GM21723 (cell line): ENCODE measurements at regions not wholly inside any gene's neighbourhood (a gene's known extent, or its start where the extent isn't known, plus 50 kb on each side); places are given as distances from the start of the nearest gene placed in this dataset.

Experiments used
- ATAC-seq: cut with Tn5 transposase; IDR thresholded peaks from one replicate; pipeline ENCODE4 v1.9.1; 2021; ENCODE audit warnings: mild to moderate bottlenecking, moderate library complexity; ENCODE audit not compliant: unreplicated experiment

DNA sequence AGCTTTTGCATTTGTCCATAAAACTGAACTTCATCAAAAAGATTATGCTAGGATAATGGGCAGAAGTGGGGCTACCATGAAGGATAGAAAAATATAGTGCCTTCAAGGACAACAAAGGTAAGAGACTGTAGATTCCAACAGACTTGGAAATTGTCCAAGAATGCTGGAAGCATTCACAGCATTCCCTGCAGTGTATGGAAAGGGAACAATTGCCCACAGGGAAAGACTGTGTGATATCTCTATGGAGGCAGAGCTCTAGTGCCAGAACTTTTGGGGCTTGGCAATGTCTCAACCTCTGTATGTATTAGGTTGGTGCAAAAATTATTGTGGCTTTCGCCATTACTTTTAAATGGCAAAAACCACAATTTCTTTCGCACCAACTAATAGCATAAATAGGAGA lies 1598.8 kb upstream of the MIR17HG start:
- no peak for ATAC-seq

DNA sequence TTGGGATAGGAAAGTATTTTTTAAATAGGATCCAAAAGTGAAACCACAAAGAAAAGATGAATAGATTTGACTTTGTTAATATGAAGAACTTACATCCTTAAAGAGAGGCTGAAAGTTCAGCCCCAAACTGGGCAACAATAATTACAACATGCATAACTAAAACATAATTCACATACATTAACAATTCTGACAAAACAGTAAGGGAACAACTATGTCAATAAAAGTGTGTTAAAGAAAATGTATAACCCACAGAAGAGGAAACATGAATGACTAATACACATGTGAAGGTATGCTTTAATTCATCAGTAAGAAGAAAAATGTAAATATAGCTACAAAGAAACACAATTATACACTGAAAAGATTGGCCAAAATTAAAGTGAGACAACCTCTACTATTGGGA lies 1597.6 kb upstream of the MIR17HG start:
- ATAC-seq = no peak

DNA sequence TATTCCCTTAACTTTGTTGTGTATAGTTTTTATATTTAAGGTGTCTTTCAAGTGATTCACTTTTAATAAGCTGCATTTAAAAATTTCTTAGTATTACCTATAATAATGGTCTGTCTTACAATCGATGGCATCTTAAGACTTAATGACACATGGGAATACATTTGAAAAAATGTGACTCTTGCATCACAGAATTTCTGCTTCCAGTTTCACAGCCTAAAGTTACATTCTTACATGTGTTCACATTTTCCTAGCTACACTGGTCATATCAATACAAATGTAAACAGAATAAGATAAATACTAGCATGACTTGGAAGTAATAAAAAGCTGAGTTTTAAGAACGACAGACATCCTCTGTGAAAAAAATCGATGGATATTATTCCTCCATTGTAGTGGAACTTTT lies 1597.1 kb upstream of the MIR17HG start:
- ATAC-seq = no peak

DNA sequence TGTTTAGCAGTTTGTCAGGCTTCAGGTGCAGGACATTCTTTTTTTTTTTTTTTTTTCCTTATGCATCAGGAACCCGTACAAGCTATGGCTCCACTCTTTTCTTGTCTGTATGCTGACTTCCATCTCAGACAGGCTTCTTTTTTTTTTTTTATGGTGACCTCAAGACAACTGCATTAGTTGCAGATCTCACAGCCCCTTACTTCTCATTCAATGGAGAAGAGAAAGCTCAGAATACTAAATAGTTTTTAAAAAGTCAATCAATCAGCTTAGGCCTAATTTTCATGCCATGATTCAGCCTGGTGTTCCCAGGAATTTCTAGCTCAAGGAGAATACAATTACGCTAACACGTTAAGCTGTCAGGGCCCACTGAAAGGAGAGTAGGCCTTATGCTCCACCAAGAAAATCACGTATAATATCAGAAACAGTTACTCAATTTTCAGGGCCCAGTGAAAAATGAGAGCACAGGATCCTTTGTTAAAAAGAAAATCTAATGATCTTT lies 1596.0 kb upstream of the MIR17HG start:
- no peak for ATAC-seq

DNA sequence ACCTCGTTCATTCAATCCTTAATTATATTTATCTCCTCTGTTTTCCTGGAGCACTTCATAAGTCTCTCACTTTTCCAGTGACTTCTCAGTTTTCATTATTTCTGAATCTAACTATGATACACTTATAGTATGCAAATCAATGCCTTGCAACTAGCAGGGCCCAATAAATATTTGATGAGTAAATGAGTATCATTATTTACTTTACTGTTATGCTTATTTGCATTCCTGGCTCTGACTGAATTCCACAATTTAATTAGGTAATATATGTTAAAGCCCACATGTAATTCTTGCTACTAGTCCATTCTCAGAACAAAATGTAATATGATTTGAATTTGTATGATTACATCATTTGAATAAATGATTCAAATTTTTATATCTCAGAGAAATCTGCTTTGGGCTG lies 1595.1 kb upstream of the MIR17HG start:
- ATAC-seq = no peak

DNA sequence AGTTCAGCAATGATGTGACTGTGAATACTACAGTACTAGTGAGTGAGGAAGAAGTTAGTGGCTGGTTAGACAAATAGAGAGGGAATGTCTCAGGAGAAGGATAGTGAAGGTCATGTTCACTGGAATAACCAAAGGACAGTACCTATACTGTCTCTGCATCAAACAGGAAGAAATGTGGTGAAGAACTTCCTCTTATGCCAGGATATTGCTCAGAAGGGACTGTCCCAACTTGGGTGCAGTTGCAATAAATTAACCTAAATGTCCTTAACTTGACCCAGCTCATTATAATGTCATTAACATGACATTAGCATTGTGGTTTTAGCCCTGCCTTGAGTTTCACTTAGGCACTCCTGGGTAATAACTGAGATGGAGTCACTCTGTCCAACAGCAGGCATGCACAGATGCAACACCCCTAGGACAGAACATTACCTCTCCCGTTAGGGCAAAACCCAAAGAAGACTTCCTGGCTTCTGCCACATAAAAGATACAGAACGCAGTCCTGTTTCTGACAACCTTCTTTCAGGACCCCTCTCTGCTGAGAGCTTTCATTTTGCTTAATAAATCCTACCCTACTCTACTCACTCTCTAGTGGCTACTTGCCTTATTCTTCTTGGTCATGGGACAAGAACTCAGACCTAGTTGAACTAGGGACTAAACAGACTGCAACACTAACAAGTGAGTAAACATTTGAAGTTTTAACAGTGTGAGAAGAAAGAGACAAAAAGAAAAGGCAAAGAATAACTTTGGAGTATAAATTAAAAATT lies 1591.6 kb upstream of the MIR17HG start:
- ATAC-seq = no peak

DNA sequence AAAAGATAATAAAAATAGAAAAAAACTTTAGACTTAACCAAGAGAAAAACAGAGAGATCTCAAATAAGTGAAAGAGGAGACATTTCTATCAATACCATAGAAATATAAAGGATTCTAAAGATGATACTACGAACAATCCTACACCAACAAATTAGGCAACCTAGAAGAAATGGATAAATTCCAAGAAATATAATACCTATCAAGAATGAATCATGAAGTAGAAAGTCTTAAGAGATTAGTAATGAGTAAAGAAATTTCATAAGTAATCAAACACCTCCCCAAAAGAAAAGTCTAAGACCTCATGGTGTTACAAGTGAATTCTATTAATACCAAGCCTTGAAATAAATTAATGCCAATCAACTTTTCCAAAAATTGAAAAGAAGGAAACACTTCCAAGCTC lies 1584.5 kb upstream of the MIR17HG start:
- ATAC-seq = no peak

DNA sequence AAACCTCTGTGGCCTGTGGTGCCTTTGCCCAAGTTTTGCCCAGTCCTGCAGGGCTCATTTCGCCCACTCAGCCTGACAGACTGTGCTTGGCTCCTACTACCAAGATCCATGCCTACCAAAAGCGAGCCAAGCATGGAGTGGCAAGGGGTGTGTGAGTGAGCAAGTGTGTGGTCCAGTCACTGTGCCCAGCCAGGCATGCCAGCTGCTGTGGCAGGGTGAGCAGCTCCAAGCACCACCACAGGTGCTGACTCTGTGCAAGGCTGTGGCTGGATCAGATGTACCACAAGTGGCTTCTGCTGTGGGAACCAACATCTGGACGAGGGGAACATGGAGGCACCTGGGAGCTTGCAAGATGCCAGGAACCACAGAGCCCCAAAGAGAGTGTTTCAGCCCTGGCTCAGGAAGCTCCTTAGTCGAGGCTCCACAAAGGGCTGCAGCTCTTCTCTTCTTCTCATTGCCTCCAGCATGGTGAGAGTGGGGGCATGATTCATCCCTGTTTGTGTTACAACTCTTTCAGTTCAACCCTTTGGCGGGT lies 1564.2 kb upstream of the MIR17HG start:
- no peak for ATAC-seq

DNA sequence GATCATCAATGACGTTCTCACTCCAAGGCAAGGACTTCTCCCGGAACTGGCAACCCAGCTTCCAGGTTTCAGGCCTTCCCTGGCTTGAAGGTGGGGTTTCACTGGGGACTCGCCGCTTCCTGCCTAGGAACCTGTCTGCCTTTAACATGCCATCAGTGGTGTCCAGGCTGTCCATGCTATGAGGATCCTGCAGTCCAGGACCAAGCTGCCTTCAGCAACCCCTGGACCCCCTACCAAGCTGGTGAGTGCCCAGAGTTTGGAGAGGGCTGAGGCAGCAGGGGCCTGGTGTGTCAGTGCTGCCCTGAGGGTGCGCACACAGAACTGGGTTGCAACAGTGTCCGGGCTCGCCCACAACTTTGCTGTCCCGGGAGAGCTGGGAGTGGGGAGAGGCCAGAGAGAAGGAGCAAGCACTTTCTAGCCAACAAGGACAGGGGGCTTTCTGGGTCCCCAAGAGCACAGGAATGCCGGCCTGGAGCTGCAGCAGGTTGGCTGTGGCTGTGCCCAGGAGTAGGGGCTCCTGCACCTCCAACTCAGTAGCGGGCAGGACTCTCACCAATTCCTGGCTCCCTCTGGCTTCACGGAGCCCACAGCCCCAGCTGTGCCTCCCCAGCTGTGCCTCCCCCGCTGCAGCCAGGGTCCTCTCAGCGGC lies 1563.2 kb upstream of the MIR17HG start:
- no peak for ATAC-seq

DNA sequence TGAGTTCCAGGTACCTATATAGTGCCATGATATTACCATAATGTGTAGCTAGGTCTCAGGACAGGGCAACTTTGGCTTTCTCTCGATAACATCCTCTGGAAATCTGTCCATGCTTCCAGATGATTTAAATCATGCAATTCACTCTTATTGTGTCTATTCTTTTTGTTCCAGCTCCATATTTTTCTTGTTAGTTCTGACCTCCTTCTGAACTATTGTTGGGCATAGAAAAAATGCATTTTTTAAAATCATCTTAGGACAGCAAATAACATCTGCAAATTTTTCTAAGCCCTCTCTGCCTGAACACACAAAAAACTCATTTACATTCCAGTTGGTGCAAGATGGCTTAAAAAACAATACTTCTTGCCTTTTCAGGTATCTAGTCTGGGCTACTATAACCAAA lies 1561.0 kb upstream of the MIR17HG start:
- no peak for ATAC-seq

DNA sequence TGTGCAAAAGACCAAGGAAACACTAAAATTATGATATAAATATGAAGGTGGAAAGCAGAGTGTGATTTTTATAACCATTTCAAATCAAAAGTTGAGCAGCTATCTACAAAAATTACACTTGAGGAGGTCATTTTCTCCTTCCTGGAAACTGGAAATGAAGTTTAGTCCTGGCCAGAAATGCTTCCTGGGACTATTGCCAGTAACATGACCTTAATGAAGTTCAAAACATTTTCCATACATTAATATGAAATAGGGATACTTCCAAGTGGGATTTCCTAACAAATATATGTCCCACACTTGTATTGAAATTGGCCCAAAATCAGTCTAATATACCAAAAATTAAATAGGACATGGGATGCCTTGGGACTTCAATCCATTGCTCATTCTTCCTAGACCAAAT lies 1556.8 kb upstream of the MIR17HG start:
- ATAC-seq = no peak

DNA sequence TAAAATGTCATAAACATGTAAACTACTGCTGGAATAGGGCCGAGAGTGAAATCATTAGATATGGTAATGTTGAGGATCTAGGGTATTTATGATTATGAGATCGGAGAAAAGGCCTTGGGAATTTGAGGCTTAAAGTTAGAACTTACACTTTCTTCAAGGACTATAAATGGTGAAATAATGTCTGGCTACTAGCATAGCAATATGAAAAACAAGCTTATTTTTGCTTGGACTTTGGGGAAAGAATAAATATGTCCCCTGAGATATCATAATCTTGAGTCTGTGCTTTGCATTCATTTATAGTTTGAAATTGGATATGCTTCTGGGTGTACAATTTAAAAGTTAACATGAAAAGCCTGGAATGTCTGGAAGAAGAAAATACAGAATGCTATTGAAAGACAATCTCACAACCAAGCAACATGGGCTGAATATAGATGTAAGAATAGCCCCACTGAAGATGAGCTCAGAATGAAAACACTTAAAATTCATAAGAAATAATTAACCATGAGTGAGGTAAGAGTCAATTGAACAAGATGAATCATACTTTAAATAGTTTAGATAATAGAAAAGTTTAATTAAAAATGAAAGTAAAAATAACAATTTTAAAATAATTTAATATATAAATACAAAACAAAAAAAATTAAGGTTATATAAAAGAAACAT lies 1555.4 kb upstream of the MIR17HG start:
- no peak for ATAC-seq

DNA sequence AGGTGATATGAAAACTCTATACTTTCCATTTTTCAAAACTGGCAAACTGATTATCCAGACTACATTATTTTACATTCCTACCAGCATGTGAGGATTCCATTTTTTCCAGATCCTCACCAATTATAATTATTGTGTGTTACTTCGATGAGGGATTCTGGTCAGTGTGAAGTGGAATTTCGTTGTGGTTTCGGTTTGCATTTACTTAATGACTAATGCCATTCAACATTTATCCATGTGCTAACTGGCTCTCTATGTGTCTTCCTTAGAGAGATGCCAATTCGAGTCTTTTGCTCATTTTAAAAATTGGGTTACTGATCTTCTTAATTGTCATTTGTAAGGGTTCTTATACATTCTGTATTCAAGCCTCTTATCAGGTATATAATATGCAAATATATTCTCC lies 1551.3 kb upstream of the MIR17HG start:
- no peak for ATAC-seq

DNA sequence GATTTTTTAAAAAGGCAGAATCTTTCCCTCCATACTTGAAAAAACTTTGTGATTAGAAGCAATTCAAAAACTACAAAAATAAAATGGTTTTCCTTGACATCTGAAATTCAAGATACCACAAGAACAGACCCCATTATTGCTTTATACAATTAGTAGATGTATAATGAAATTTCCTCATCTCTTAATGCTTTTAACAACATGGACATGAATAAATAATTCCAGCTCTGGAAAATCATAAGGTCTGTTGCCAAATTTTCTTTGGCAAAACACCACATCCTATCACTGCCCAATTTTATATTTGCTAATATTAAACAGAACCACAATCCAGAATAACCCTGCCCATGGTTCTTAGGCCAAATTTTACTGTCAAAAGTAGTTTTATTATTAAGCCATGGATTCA lies 1543.6 kb upstream of the MIR17HG start:
- ATAC-seq = no peak

DNA sequence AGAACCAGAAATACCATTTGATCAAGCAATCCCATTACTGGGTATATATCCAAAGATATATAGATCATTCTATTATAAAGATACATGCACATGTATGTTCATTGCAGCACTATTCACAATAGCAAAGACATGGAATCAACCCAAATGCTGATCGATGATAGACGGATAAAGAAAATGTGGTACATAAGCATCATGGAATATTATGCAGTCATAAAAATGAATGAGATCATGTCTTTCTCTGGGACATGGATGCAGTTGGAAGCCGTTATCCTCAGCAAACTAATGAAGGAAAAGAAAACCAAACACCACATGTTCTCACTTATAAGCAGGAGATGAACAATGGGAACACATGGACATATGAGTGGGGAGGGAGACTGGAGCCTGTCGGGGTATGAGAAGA lies 1540.9 kb upstream of the MIR17HG start:
- no peak for ATAC-seq

DNA sequence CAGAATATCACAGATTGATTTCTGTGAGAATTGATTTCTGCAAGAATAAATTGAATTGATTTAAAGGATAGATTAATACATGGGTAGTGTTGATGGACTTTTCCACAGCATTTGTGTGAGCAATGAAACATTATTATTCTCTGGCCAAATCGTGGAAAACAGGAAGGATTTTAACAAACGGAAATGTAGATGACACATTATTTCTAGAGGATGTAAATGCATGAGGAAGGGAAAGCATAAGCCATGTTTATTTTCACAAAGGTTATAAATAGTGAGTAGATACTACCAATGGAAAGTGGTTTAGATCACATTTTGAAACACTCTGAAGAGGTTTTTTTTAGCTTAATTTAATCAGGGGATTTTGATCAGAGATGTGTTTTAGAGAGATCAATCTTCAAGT lies 1534.6 kb upstream of the MIR17HG start:
- ATAC-seq = no peak

DNA sequence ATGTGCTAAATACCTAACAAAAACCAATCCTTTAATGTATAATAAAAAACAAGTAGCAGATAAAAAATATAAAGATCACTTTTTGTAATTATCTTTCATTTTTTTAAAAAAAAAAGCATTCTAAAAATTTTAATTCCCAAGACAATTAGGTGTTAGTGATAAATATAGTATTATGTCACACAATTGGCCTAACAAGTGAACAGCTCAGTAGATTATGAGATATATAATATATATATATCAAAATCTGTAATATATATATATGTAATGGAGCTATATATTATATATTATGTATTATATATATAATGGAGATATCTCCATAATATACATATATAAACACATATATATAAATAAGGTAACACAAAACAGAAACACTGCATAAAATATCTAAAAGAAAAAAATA lies 1531.1 kb upstream of the MIR17HG start:
- ATAC-seq = no peak

DNA sequence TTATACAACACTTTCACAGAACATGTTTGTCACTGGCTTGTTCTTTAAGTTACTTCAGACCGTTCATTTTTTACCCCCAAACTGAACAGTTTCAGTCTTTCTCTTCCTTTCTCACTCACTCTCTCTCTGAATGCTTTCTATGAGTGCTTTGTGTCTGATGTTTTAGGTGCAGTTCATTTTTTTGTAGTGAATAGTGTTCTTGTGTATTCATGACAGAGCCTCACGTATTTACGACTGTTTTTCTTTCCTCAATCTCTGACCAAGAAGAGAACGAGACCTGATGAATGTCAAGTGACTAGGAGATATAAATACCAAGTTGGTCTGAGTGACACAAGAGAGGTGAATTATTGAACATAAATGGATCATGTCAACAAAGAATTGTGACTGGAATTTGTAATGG lies 1525.0 kb upstream of the MIR17HG start:
- no peak for ATAC-seq

DNA sequence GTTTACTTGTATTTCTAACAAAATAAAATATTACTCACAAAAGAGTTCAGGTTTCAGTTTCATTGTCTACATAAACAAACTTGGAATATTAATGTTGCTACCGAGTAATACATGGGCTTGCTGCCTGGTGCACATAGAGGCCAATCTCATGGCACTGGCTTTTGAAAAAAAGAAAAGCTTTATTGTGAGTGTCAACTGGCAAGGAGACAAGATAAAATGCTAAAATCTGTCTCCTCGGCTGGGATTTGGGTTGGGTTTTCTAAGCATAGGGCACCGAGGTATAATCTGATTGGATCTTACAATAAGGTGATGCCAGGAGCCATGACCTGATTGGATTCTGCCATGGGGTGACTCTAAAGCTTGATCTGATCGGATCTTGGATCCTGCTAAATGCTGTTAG lies 1519.9 kb upstream of the MIR17HG start:
- no peak for ATAC-seq

DNA sequence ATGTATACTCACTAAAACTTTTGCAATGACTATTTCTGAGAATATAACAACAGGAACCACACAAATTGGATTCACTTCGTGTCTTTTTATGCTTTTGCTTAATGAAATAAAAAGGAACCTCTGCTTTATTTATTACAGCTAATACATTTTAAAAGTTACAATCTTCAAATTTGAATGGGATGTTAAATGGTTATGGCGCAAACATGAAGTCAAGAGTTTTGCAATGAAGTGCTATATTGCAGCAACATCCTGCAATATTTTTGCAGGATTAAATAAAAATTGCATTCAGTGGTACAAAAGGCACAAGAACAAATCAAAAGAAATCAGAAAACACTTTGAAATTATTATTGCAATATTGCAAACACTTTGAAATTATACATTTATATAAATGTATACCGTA lies 1519.0 kb upstream of the MIR17HG start:
- ATAC-seq = no peak

DNA sequence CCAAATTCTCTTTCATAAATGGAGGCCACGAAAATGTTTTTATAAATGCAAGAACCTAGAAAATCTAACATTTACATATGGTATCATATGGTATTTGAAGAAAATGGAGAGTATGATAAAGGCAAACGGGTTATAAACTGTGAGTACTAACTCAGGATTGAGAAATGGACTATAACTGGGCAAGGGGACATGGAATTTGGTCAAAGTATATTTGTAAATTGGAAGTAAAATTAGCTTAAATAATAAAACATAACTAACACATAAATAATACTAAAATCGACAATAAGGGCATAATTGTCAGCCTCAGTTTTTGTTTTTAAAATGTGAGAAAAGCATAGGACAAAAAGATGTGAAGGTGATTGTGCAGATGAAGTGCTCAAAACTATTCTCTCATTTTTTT lies 1516.3 kb upstream of the MIR17HG start:
- no peak for ATAC-seq

DNA sequence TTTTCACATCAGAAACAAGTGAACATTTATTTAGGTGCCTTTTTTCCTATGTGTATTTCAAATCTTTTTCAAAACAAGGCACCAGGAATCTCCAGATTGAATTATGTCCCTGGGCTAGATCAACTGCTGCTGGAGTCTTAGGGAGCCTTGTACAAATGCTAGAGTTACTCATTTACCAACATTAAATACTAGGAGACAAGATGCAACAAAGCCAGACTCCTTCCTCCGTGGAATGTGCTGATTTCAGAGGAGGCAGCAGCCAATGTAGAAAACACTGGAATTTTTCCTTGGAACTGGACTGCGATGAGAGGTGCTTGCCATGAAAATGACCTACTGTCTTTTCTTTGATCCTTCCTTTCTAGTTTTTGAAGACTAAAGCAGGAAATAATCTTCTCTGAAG lies 1514.7 kb upstream of the MIR17HG start:
- ATAC-seq = no peak
